GM19351 (cell line): ENCODE measurements at regions not wholly inside any gene's neighbourhood (a gene's known extent, or its start where the extent isn't known, plus 50 kb on each side); places are given as distances from the start of the nearest gene placed in this dataset.
"Not testable (repeated sequence)": the region's sequence is repeated elsewhere in the genome, so short reads cannot be mapped to it uniquely, and the experiment has no call there.

Experiments used
- ATAC-seq: cut with Tn5 transposase; IDR thresholded peaks from one replicate; pipeline ENCODE4 v1.9.1; 2021; ENCODE audit warnings: mild to moderate bottlenecking, moderate library complexity; ENCODE audit not compliant: unreplicated experiment

DNA sequence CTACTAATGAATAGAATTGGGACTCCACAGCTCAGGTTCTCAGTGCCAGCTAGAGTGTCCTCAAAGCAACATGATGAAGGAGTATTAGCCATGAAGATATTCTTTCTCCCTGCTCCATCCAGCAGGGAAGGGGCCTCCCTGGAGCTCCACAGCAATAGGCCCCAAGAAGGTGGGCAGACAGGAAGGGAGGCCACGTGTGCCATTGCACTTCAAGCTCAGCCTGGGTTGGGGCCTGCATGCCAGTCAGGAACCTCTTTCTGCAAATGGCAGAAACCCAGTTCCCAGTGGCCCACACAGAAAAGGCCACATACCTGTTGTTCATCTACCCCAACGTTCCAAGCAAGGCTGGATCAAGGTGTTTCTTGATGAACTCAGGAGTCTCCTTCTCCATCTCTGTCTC, 357.5 kb upstream of the SFSWAP start:
- no peak for ATAC-seq

DNA sequence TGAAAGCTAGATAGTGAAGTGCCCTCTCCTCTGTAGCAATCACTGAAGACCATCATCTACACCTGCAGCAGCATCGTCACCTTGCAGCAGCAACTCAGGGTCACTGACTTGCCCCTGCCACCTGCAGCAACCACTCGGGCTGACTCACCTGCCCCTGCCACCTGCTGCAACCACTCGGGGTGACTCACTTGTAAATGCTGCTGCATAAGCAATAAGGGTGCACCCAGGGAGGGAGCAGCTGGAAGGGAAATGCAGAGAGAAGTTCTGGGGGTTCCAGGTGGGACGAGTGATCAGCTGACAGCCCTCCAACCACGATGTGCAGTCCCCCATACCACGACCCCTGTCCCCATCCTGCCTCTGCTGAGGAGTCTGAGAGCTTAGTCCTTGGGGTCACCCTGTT, 357.1 kb upstream of the SFSWAP start:
- no peak for ATAC-seq

DNA sequence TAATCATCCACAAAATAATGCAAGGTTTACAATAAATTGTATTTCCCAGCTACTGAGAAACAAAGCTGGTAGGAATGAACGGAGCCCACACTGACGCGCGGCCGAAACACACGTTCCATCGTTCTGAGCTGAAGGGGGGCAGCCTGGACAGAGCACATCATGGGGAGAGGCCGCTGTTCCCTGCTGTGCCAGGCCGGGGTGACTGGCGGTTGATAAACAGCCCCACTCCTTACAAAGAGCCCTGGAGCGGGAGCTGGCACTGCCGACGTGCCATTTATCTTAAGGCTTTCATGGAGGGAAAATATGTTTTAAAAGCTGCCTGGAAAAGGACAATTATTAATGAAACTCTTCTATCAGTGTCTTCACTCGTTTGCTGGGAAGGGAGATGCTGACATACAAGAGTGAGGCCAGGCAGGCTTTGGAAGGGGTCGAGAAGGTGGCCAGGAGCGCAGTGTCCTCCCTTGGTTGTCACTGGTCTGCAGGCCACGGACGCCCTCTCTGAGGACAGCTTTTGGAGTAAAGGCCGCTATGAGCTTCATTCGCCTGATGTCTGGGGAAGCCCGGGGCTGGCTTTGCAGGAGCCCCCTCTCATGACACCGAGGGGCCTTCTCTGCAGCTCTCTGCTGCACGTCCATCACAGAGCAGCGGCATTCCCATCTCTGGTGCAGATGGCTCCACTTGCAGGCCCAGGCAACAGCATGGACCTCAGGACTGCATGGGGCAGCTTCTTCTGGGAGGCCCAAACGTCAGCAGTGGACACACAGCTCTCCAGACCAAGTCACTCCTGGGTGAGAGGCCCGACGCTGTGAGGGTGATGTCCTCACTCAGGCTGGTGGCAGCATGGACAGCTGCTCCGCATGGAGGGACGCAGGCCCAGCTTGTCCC, 355.3 kb upstream of the SFSWAP start:
- ATAC-seq = no peak

DNA sequence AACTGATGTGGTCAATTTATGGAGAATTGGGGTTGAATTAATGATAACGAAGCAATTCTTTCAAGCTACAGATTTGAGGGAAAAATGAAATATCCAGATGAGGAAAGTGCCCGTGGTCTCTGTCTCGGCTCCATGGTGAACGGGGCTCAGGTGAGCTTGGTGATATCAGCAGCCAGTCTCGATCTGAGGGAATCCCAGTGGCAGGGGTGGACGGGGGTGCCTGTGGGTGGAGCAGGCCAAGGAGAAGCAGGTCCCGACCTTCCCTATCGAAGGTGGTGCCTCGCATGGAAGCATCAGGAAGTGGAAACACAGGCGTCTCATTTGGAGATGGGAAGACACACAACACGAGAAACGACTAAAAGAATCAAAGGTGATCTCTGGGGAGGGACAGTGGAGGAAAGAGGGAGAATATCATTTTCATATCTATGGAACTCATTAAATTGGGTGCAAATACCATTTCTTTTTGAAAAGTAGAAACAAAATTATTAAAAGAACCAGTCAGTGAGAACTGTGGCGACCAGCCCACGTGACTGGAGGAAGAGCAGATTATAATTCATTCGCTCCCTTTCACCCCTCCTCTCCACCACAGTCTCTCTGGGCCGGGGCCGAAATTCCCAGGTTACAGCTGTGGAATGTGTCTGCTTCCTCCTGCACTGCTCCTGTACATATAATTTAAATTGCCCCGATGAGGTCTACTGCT, 354.3 kb upstream of the SFSWAP start:
- ATAC-seq = no peak

DNA sequence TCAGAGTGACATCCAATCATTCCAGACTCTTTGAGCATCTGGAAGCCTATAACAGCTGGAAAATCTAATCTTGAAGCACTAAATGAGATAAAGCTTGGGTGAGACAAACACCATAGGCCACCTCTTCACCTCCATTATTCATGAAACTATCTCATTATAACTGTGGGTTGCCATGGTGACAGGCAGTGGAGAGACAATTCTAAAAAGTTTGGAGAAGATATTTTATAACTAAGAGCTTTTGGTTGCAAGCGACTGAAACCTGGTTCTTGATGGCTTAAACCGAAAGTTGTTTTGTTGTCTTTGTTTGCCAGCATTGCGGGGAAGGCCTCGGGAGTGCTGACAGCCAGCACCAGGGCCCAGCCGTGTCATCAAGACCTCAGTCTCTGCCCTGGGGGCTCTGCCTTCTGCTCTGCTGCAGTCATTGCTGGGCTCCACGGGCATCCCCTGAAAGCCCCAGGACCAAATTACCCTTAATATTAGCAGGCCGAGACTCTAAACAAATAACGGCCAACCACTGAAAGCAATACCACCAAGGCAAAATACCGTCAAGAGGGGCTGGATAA, 353.6 kb upstream of the SFSWAP start:
- ATAC-seq = no peak

DNA sequence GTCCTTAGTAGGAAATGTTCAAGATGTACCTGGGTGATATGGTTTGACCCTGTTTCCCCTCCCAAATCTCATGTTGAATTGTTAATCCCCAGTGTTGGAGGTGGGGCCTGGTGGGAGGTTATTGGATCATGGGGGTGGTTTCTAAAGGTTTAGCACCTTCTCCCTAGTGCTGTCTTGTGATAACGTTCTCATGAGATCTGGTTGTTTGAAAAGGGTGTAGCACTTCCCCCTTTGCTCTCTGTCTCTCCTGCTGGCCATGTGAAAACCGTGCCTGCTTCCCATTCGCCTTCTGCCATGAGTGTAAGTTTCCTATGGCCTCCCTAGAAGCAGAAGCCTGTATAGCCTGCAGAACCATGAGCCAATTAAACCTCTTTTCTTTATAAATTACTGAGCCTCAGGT, 353.0 kb upstream of the SFSWAP start:
- no peak for ATAC-seq

DNA sequence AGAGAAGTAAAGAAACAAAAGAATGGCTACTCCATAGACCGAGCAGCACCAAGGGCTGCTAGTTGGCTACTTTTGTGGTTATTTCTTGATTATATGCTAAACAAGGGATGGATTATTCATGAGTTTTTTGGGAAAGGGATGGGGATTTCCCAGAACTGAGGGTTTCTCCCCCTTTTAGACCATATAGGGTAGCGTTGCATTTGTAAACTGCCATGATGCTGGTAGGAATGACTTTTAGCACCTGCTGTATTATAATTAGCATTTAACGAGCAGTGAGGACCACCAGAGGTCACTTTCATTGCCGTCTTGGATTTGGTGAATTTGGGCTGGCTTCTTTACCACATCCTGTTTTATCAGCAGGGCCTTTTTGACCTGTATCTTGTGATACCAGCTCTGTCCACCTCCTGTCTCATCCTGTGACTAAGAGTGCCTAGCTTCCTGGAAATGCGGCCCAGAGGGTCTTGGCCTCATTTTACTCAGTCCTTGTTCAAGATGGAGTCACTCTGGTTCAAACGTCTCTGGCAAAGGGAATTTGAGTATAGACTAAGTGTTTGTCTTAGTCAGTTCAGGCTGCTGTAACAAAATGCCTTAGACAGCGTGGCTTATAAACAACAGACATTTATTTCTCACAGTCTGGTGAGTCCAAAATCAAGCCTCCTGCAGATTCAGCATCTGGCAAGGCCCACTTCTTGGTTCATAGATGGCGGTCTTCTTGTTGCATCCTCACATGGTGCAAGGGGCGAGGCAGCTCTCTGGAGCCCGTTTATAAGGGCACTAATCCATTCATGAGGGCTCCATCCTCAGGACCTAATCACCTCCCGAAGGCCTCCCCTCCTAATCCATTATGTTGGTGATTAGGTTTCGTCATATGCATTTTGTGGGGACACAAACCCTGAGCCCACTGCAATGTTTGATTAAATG, 348.3 kb upstream of the SFSWAP start:
- no peak for ATAC-seq

DNA sequence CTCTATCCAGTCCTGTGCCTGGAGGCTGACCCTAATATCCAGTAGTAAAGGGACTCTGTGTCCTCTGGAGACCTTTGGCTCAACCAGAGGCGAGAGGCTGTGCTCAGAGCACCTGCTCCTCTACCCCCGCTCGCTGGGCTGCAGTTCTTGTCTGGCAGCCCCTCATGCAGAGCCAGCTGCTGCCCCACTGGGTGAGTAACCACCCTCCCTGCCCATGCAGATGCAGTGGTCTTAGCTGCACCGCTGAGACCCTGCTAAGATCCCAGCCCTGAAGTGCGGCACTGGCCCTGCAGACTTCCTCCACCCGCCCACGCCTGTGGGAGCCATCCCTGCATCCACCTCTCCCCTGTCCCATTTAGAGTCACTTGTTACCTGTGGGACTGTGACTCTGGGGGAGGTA, 347.5 kb upstream of the SFSWAP start:
- no peak for ATAC-seq

DNA sequence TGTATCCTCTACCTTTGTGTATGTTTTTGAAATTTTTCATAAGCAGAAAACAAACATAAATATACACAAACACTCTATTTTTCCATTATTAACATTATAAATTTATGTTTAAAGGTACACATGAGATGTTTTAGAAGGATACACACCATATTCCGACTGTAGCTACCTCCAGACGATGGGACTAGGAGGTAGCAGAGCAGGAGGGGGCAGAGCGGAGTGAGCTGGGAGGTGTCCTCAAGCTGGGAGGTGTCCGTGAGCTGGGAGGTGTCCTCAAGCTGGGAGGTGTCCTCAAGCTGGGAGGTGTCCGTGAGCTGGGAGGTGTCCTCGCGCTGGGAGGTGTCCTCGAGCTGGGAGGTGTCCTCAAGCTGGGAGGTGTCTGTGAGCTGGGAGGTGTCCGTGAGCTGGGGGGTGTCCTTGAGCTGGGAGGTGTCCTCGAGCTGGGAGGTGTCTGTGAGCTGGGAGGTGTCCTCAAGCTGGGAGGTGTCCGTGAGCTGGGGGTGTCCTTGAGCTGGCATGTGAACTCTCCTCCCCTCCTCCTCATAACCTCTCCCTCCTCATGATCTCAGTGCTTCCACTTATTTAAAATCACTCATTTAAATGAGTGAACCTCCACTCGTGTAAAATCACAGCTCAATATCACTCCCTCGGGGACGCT, 346.9 kb upstream of the SFSWAP start:
- no peak for ATAC-seq

DNA sequence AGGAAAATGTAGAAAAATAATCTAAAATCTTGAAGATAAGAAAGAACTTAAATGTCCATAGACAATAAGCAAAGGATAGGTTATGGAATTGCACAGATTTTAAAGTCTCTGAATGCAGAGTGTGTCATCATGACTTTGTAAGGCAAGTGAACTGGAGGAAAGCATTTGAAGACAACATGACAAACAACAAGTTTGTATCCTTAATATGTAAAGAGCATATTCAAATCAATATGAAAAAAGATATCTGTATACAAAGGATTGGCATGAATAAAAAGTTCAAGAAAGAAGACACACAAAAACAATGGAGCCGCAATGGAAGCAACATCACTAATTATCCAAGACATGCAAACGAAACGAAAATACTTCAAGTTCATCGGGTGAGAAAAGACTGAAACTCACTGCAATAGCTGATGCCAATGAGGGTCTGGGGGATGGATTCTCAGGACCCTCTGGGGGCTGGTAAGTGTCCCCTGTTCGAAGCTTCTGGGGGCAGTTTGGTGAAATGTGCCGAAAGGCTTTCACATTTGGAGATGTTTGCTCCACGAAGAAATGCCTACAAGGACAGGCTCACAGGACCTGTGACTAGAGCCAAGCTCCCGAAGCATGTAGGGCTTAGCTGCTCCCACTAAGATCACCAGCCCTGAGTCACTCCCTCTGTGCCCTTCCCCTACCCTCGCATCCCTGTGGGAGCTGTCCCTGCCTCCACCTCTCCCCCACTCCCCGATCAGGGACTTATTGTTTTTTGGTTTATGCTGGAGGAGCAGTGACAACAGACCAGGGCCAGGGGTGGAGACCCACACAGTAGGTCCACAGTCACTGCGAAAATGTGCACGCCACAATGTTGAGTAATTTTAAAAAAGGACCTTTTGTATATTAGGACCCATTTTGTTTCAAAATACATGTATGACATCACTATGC, 345.7 kb upstream of the SFSWAP start:
- ATAC-seq = no peak

DNA sequence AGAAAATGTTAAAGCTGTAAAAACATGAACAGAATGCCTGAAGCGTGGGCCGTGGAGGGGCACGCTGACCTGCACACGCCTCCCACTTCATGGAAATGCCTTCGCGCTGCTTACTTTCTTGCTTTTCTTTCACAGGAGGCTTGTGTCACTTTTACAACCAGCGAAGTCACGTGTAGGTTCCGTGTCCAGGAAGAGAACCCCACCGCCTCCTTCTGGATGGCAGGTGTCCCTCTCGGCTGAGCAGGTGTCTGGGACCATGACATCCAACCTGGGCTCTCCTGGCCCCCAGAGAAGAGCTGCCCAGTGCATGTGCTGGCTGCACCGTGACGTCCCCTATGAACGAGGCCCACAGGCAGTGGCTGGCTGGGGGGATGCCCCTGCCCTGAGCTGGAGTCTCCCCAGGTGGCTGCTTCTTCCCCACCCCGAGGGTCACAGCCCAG, 345.0 kb upstream of the SFSWAP start:
- ATAC-seq = no peak

DNA sequence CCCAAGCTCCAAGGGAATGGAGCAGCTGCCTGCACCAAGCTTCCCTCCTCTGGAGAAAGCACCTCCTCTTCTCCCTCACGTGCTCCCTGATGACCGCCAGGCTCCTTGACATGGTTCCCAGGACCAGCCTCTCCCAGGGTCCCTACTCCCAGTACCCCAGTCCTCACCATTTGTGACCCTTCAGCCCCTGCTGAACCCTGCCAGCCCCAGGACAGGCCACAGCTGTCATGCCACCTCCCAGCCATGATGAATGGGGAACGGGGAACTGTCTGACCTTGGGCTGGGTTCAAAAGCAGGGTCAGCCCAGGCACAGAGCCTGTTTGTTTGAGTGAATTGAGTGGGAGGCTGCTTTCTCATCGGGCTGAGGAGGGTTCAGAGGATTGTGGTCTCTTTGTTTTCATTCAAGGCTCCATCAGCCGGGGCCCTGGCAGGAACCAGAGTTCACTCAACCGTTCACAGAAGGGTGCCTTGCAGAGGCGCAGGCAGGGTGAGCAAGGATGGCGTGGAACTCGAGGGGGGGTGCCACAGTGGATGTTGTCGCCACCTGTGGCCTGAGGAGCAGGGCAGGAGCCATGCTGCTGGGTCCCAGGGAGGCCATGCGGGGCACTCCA, 344.5 kb upstream of the SFSWAP start:
- no peak for ATAC-seq

DNA sequence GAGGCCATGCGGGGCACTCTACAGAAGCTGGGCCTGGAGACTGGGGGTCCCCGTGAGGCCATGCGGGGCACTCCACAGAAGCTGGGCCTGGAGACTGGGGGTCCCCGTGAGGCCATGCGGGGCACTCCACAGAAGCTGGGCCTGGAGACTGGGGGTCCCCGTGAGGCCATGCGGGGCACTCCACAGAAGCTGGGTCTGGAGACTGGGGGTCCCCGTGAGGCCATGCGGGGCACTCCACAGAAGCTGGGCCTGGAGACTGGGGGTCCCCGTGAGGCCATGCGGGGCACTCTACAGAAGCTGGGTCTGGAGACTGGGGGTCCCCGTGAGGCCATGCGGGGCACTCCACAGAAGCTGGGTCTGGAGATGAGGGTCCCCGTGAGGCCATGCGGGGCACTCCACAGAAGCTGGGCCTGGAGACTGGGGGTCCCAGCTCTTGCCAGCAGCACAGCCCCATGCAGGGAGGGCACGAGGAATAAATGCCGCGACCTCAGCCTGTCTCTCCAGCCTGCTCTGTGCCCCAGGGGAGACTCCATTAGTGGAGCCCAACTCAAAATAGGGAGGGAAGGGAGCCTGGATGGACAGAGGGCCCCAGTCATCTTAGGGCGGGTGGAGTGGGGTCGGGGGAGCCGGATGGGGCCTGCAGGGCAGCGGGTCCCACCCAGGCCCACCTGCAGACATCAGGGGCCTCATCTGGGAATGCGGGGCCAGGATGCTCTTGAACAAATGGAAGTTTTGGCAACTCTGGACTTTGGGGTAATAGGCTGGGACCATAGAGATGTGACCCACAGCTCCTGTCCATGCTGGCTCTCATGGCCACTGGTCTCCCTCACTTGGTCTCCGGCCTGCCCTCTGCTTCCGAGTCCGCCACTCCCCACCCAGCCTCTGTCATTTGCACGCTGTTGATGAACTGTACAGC, 343.6 kb upstream of the SFSWAP start:
- not testable (repeated sequence) for ATAC-seq

DNA sequence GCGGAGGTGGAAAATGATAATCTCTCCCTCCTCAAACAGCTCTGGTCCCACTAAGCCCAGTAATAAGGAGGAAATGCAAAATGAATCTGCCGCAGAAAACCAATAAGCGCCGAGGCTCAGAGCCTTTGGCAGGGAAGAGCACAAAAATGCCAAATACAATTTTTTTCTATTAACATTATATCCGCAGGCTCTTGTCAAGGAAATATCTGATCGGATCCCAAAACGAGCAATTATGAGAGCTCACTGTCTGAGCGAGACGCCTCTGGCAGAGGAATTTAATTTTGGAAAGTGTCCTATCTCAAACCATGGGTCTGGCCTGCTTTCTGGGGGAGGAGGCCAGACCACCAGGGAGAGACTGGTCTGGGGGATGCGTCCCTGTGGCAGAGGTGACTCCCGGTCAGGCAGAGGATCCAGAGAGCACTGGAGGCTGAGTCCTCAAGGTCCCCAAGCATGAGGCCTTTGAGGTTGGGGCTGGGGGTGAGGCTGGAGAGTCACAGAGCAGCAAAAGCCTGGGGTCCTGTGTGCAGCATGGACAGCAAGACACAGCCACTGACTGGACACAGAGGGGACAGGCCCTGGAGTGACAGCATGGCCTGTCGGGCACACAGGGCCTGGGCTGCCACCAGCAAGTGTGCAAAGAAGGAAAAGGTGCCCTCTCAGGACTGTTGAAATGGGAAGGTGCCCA, 342.8 kb upstream of the SFSWAP start:
- no peak for ATAC-seq

DNA sequence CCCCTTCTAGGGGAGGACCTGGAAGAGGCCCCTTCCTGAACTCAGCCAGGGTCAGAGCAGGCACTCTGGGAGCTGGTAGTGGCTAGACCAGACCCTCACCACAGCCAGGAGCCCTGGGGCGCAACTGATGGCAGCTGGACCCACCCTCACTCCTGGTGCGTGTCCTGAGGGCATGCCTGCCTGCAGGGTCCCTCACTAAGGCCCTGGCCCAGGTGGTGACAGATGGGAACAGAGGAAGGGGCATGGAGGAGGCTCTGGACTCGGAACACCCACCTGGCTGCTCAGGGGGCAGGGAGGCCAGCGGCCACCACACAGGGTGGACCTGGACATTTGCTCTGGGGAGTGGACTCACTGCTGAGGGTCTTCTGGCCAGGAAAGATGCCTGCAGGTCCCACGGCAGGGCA, 342.2 kb upstream of the SFSWAP start:
- no peak for ATAC-seq

DNA sequence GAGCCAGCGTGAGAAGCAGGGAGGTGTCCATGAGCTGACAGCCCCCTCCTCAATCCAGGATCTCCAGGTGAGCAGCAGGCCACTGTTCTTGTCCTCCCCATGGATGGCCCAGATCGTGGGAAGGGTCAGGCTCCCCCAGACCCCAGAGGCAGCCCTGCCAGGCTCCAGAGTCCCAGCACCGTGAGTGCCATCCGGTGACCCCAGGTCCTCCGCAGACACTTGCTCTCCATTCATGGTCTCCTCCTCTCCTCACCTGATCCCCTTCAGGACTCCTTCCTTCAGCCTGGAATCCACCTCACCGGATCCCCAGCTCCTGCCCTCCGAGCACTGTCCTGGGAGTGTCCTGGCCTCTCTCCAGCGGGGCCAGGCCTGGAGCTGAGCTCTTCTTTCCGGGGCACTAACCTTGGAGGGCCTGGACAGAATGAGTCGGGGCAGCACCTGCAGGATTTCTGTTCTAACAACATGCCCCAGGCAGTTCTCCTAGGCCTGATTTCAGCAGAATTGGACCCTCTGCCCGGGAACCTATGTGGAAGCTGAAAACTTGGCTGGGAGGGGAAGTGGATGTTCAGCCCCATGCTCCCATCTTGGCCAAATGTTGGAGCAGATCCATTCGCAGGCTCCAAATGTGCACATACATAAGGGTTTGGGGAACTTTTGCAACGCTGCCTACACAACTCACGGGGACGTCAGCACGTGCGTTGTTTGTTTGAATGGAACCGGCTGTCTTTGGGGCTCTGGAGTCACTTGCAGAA, 341.6 kb upstream of the SFSWAP start:
- no peak for ATAC-seq

DNA sequence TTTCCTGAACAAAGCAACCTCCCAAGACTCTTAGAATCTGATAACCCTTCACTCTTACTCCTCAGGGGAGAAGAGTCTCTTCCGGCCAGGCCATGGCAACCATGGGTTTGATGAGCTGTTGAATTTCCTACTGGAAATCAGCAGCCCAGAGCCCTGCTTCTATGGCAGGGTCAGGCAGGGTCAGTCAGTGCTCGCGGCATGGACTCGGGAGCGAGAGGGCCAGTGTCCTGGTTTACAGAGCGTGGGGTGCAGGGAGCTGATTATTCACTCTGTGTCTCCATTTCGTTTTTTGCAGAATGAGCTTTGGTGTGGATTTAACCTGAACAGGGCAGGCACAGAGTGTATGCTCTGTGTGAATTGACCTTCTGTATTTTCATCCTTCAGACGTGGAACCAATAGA, 340.6 kb upstream of the SFSWAP start:
- ATAC-seq = no peak
